Panc1 (cell line): ENCODE measurements at regions not wholly inside any gene's neighbourhood (a gene's known extent, or its start where the extent isn't known, plus 50 kb on each side); places are given as distances from the start of the nearest gene placed in this dataset.
"Not testable (repeated sequence)": the region's sequence is repeated elsewhere in the genome, so short reads cannot be mapped to it uniquely, and the experiment has no call there.

Experiments used
- ATAC-seq: fragments of 200-7000 bp; cut with Tn5 transposase; 2 replicates; pipeline ENCODE4 v1.9.1; 2020; ENCODE audit warnings: mild to moderate bottlenecking, moderate library complexity
- BruUV-seq: library from RNA; stranded (reverse); fragments of 400-500 nt; replicated peaks from 2 replicates; lab custom pipeline; 2021; lab: Mats Ljungman, UMichigan
- CTCF ChIA-PET: fragments of 300-600 bp; sonication (Branson Sonifier 250); formaldehyde crosslinking; loops from one replicate; lab custom pipeline; 2022; ENCODE audit warnings: antibody characterized with exemption; lab: Charles Lee
- POLR2A ChIA-PET: fragments of 300-600 bp; sonication (Branson Sonifier 250); formaldehyde crosslinking; loops from one replicate; lab custom pipeline; 2022; ENCODE audit warnings: antibody characterized with exemption; lab: Charles Lee
- DNase-seq: peaks from one replicate; pipeline ENCODE4 v3.0.0-alpha.2; 2010; ENCODE audit warnings: low read depth, low spot score
- H3K27ac ChIP-seq: 2 replicates; pipeline ENCODE4 v1.5.1; 2011; ENCODE audit warnings: mild to moderate bottlenecking, low read length, inconsistent platforms
- H3K27me3 ChIP-seq: fragments of 200-500 bp; sonication (Bioruptor generic); 2 replicates; pipeline ENCODE4 v1.6.0; 2014; ENCODE audit warnings: low read length, inconsistent platforms; ENCODE audit not compliant: control insufficient read depth, insufficient read depth
- H3K36me3 ChIP-seq: fragments of 200-500 bp; sonication (Bioruptor generic); 2 replicates; pipeline ENCODE4 v1.5.1; 2014; ENCODE audit warnings: inconsistent platforms, mild to moderate bottlenecking, low read length, moderate library complexity; ENCODE audit not compliant: control insufficient read depth, insufficient read depth
- H3K4me1 ChIP-seq: 2 replicates; pipeline ENCODE4 v1.5.1; 2011; ENCODE audit warnings: inconsistent platforms, mild to moderate bottlenecking, low read length, moderate library complexity; ENCODE audit not compliant: control insufficient read depth, insufficient read depth
- H3K4me3 ChIP-seq, 2 experiments: 2 replicates each; pipeline ENCODE4 v1.5.1; 2011 to 2012; ENCODE audit warnings: low read depth in 2 of 2, low read length in 2 of 2, mild to moderate bottlenecking in 2 of 2, inconsistent platforms in 1 of 2, moderate library complexity in 1 of 2
- H3K9me3 ChIP-seq: fragments of 200-500 bp; sonication (Bioruptor generic); 2 replicates; pipeline ENCODE4 v1.5.1; 2014; ENCODE audit warnings: low read depth, mild to moderate bottlenecking, inconsistent platforms, low read length, moderate library complexity; ENCODE audit not compliant: control insufficient read depth, insufficient read depth
- CTCF ChIP-seq: fragments of 450-650 bp; IDR thresholded peaks from 2 replicates; pipeline ENCODE4 v1.5.1; 2017; ENCODE audit warnings: mild to moderate bottlenecking
- in situ Hi-C: cut with HindIII; loops from 2 replicates; pipeline ENCODE4 v1.10.0; 2016; ENCODE audit warnings: low sequenced_read_pairs, low pct_unique_long_range_greater_than_20kb
- intact Hi-C: fragments of 100-400 bp; cut with micrococcal nuclease; formaldehyde crosslinking; loops from one replicate; pipeline ENCODE4 v1.10.0; 2022; ENCODE audit not compliant: unreplicated experiment

GRCh38 chr18:14449995-14450636 lies 93.3 kb downstream of the POTEC start:
- DNase-seq, BruUV-seq, H3K9me3 ChIP-seq, in situ Hi-C loops, H3K4me1 ChIP-seq, POLR2A ChIA-PET, intact Hi-C loops, CTCF ChIA-PET, H3K36me3 ChIP-seq, H3K27ac ChIP-seq, H3K27me3 ChIP-seq: not testable (repeated sequence)
- H3K4me3 ChIP-seq, result peak overlapping the region; percentile 8 to 27; a peak in 2 of 4 replicates
- peak; percentile 15; the same call in 1 of the 2 replicates for TF ChIP-seq CTCF
- peak; percentile 93 for ATAC-seq

- intact Hi-C loops, H3K36me3 ChIP-seq, H3K4me3 ChIP-seq, CTCF ChIA-PET, H3K9me3 ChIP-seq, H3K27ac ChIP-seq, H3K4me1 ChIP-seq, H3K27me3 ChIP-seq, DNase-seq, POLR2A ChIA-PET, ATAC-seq, BruUV-seq, in situ Hi-C loops: not testable (repeated sequence)
Observed at GRCh38 chr18:14449062-14449461, 94.3 kb downstream of the POTEC start.

GRCh38 chr18:14447715-14448114 lies 95.7 kb downstream of the POTEC start:
- H3K9me3 ChIP-seq, H3K27ac ChIP-seq, CTCF ChIA-PET, in situ Hi-C loops, DNase-seq, BruUV-seq, H3K4me3 ChIP-seq, POLR2A ChIA-PET, H3K4me1 ChIP-seq, H3K27me3 ChIP-seq, intact Hi-C loops, ATAC-seq, H3K36me3 ChIP-seq: not testable (repeated sequence)

- H3K4me3 ChIP-seq, ATAC-seq, CTCF ChIA-PET, BruUV-seq, H3K27ac ChIP-seq, H3K4me1 ChIP-seq, POLR2A ChIA-PET, H3K9me3 ChIP-seq, DNase-seq, H3K27me3 ChIP-seq, in situ Hi-C loops, intact Hi-C loops, H3K36me3 ChIP-seq: not testable (repeated sequence)
Observed at GRCh38 chr18:14435460-14435859, 107.9 kb downstream of the POTEC start.

- ATAC-seq, H3K9me3 ChIP-seq, H3K27me3 ChIP-seq, H3K27ac ChIP-seq, H3K4me3 ChIP-seq, intact Hi-C loops, in situ Hi-C loops, BruUV-seq, H3K4me1 ChIP-seq, H3K36me3 ChIP-seq, DNase-seq, CTCF ChIA-PET, POLR2A ChIA-PET: not testable (repeated sequence)
Observed at GRCh38 chr18:14432371-14432770, 111.0 kb downstream of the POTEC start.
